Natural killer cell treated with Interleukin-12 subunit alpha and Interleukin-12 subunit beta and Interleukin-15 and Interleukin-18, amount 100 ng/mL, for 72 hours (primary cell): ENCODE measurements at regions not wholly inside any gene's neighbourhood (a gene's known extent, or its start where the extent isn't known, plus 50 kb on each side); places are given as distances from the start of the nearest gene placed in this dataset.

Experiments used
- ATAC-seq, 2 donors: fragments of 150-1000 bp; cut with Tn5 transposase in 1 of 2; sonication (Bioruptor Pico), chemical (Tn5 transposase) in 1 of 2; 2 replicates each; pipeline ENCODE4 v1.10.0; 2021
- DNase-seq: peaks from one replicate; pipeline ENCODE4 v3.0.0; 2022; ENCODE audit warnings: low spot score
- H3K27ac Mint-ChIP-seq, 2 donors: 1 replicate in 1 of 2; 2 replicates in 1 of 2; pipeline ENCODE4 v1.8.0; 2022; ENCODE audit warnings: mixed read lengths in 2 of 2, mild to moderate bottlenecking in 1 of 2, moderate library complexity in 1 of 2
- H3K27me3 Mint-ChIP-seq, 2 donors: 1 replicate in 1 of 2; 2 replicates in 1 of 2; pipeline ENCODE4 v1.8.0; 2022; ENCODE audit warnings: mixed read lengths in 2 of 2
- H3K36me3 Mint-ChIP-seq: one replicate; pipeline ENCODE4 v1.8.0; 2022; ENCODE audit warnings: mixed read lengths
- H3K4me1 Mint-ChIP-seq, 2 donors: 1 replicate in 1 of 2; 2 replicates in 1 of 2; pipeline ENCODE4 v1.8.0; 2022; ENCODE audit warnings: low read depth in 2 of 2, mixed read lengths in 2 of 2, mild to moderate bottlenecking in 1 of 2
- H3K4me3 Mint-ChIP-seq: one replicate; pipeline ENCODE4 v1.8.0; 2022; ENCODE audit warnings: mixed read lengths
- H3K9me3 Mint-ChIP-seq: 2 replicates; pipeline ENCODE4 v1.8.0; 2022; ENCODE audit warnings: mixed read lengths

DNA sequence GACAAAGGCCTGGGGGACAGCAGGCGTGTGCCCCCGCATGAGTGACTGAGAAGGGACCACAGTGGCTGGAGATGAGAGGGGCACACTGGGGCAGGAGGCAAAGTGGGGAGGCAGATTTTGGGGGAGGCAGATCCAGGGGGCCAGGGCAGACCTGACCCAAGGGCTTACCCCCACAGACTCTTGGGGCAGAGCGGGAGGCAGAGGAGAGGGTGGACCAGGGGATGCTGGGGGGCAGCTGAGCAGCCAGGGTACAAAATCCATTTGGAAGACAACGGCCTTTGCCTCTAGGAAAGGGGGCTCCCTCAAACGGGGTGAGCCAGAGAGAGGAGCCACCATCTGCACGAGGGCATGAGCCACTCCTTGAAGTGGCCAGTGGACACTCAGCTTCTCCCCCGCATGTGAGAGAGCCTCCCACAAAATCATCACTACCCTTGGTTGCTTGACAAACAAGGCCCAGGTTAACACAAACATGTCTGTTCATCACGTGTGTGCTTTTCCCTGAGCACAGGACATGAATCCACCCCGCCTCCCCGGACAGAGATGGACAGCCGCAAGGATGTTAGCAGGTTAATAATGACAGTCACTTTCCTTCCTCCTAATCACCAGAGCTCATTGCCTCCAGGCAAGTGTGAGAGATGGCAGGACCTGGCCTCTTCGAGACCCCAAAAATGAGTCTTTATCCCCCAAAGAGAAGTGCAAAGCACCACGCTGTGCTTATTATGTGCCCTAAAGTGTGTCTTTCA lies 72.0 kb upstream of the RAB6C start:
- Mint-ChIP-seq H3K4me1 (no peaks in the 10 kb centered on the region), H3K27me3 (peaks cover 7% of the 10 kb centered on the region in 2 donors), H3K4me3 (no peak overlapping the region), H3K36me3 (no peaks in the 10 kb centered on the region), H3K27ac (no peak overlapping the region), H3K9me3 (no peaks in the 10 kb centered on the region)
- ATAC-seq (no peak), DNase-seq (no peak)

- DNase-seq (no peak), ATAC-seq (no peak)
- Mint-ChIP-seq H3K9me3 (no peaks in the 10 kb centered on the region), H3K27me3 (peaks cover 7% of the 10 kb centered on the region in 2 donors), H3K4me1 (no peaks in the 10 kb centered on the region), H3K36me3 (no peaks in the 10 kb centered on the region), H3K4me3 (no peak overlapping the region), H3K27ac (no peak overlapping the region)
Measured at GRCh38 chr2:129908721-129909373, 70.6 kb upstream of the RAB6C start.

- Mint-ChIP-seq H3K4me3 (no peak overlapping the region), H3K27ac (no peak overlapping the region), H3K36me3 (no peaks in the 10 kb centered on the region), H3K4me1 (no peaks in the 10 kb centered on the region), H3K9me3 (no peaks in the 10 kb centered on the region), H3K27me3 (peaks cover 7 to 17% of the 10 kb centered on the region in 2 donors)
- no peak for DNase-seq
- ATAC-seq: no peak
Measured at GRCh38 chr2:129909651-129910418, 69.6 kb upstream of the RAB6C start.

DNA sequence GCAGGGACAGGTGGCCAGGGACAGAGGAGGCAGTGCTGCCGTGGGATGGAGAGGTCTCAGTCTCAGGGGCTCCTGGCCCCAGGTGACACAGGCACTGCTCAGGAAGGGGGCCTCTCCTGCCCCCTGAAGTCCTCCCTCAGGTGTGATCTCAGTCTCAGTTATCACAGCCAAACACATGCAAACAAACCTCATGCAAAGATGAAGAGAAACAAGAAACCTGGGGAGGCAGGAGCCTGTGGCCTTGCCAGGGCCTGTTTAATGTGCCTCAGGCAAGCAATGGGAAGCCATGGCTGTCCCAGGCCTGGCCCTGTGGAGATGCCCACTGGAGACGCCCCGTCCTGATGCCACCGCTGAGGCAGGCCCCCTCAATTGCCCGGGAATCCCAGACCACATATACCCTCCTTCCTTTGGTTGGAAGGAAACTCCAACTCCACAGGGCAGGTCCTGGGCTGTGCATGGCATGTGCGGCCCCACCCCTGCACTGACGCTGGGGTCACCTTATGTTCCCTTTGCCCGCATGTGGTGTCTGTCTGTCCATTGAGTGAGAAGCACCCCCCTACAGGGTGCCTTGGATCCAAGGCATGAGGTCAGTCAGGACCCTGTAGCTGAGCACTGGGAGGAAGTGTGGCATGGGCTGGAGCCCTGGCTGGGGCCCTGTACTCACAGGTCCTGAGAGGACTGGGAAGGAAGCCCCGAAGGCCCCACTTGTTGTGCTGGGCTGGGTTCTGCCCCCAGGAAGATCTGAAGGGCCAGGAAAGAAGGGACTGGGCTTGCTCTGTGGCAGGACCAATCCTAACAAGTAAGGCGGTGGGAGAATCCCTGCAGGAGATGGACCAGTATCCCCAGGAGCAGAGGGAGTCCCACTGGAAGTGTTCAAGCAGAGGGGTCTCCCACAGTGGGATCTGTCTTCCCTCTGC lies 68.8 kb upstream of the RAB6C start:
- H3K9me3 Mint-ChIP-seq: no peaks in the 10 kb centered on the region
- DNase-seq: no peak
- H3K27ac Mint-ChIP-seq: no peak overlapping the region
- no peak for ATAC-seq
- no peaks in the 10 kb centered on the region for H3K36me3 Mint-ChIP-seq
- H3K27me3 Mint-ChIP-seq: peaks cover 5 to 23% of the 10 kb centered on the region in 2 donors
- H3K4me3 Mint-ChIP-seq: no peak overlapping the region
- H3K4me1 Mint-ChIP-seq: no peaks in the 10 kb centered on the region

GRCh38 chr2:129911363-129912065 lies 68.0 kb upstream of the RAB6C start:
- Mint-ChIP-seq H3K9me3 (no peaks in the 10 kb centered on the region), H3K27me3 (peaks cover 3 to 23% of the 10 kb centered on the region in 2 donors), H3K4me3 (no peak overlapping the region), H3K27ac (no peak overlapping the region), H3K36me3 (no peaks in the 10 kb centered on the region), H3K4me1 (no peaks in the 10 kb centered on the region)
- no peak for DNase-seq
- no peak for ATAC-seq

GRCh38 chr2:129912066-129912820 lies 67.2 kb upstream of the RAB6C start:
- Mint-ChIP-seq H3K4me1 (no peaks in the 10 kb centered on the region), H3K4me3 (no peak overlapping the region), H3K36me3 (peaks cover 4% of the 10 kb centered on the region), H3K9me3 (no peaks in the 10 kb centered on the region), H3K27ac (no peak overlapping the region), H3K27me3 (peaks cover 0 to 21% of the 10 kb centered on the region in 2 donors)
- ATAC-seq: no peak
- no peak for DNase-seq

- no peak for DNase-seq
- peaks cover 12% of the 10 kb centered on the region for H3K36me3 Mint-ChIP-seq
- H3K27ac Mint-ChIP-seq: no peak overlapping the region
- no peak for ATAC-seq
- H3K9me3 Mint-ChIP-seq: peaks cover 7% of the 10 kb centered on the region
- no peaks in the 10 kb centered on the region for H3K4me1 Mint-ChIP-seq
- H3K4me3 Mint-ChIP-seq: no peak overlapping the region
- H3K27me3 Mint-ChIP-seq: peaks cover 2 to 28% of the 10 kb centered on the region in 2 donors
Measured at GRCh38 chr2:129912871-129913694, 66.4 kb upstream of the RAB6C start.

GRCh38 chr2:129913695-129914495 lies 65.6 kb upstream of the RAB6C start:
- peaks cover 8 to 36% of the 10 kb centered on the region in 2 donors for H3K27me3 Mint-ChIP-seq
- peaks cover 15% of the 10 kb centered on the region for H3K9me3 Mint-ChIP-seq
- no peaks in the 10 kb centered on the region for H3K4me1 Mint-ChIP-seq
- DNase-seq (no peak), ATAC-seq (no peak)
- H3K27ac Mint-ChIP-seq: no peak overlapping the region
- H3K36me3 Mint-ChIP-seq: peaks cover 20% of the 10 kb centered on the region
- no peak overlapping the region for H3K4me3 Mint-ChIP-seq

GRCh38 chr2:129914538-129915302 lies 64.7 kb upstream of the RAB6C start:
- peaks cover 26% of the 10 kb centered on the region for H3K36me3 Mint-ChIP-seq
- H3K4me3 Mint-ChIP-seq: no peak overlapping the region
- H3K27ac Mint-ChIP-seq: no peak overlapping the region
- peaks cover 15% of the 10 kb centered on the region for H3K9me3 Mint-ChIP-seq
- ATAC-seq: no peak
- no peaks in the 10 kb centered on the region for H3K4me1 Mint-ChIP-seq
- no peak for DNase-seq
- H3K27me3 Mint-ChIP-seq: peaks cover 8 to 43% of the 10 kb centered on the region in 2 donors

DNA sequence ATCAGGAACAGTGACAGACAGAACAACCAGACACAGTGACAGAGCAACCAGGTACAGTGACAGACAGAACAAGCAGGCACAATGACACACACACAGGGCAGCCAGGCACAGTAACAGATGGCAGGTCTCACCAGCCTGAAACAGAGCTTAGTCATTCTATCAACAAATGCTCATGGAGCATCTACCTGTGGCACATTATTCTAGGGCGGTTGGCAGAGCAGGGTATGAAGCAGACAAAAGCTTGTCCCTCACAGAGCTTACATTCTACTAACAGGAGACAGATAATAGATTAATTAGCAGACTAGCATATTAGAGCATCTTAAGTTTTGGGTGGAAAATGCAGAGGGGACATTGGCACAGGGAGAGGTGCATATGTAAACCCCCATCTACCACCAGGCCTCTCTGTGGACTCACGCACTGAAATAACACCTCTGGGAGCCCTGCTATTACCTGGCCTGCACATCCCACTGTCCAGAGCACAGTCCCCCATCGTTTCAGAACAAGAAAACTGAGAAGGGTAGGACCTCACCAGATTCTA lies 64.1 kb upstream of the RAB6C start:
- Mint-ChIP-seq H3K27me3 (peaks cover 8 to 49% of the 10 kb centered on the region in 2 donors), H3K4me1 (no peaks in the 10 kb centered on the region)

More for the DNA sequence above, 64.1 kb upstream of the RAB6C start:
- H3K9me3 Mint-ChIP-seq: peaks cover 15% of the 10 kb centered on the region
- no peak for DNase-seq
- ATAC-seq: no peak
- peaks cover 26% of the 10 kb centered on the region for H3K36me3 Mint-ChIP-seq
- no peak overlapping the region for H3K27ac Mint-ChIP-seq
- no peak overlapping the region for H3K4me3 Mint-ChIP-seq
